ENCODE measurements at regions not wholly inside any gene's neighbourhood (a gene's known extent, or its start where the extent isn't known, plus 50 kb on each side); places are given as distances from the start of the nearest gene placed in this dataset.

GRCh38 chr1:98422816-98423215 lies 238.7 kb upstream of the SNX7 start:
- DNase-seq (ENCODE audit: low read depth): no peak

GRCh38 chr1:98421085-98421435 lies 240.5 kb upstream of the SNX7 start:
- no peak for DNase-seq (ENCODE audit: low read depth)

GRCh38 chr1:98420376-98421084 lies 241.0 kb upstream of the SNX7 start:
- DNase-seq (ENCODE audit: low read depth): peak; percentile 69

- peak; percentile 7 for DNase-seq (ENCODE audit: low read depth)
Observed at GRCh38 chr1:98417820-98418219, 243.7 kb upstream of the SNX7 start.

- no peak for DNase-seq (ENCODE audit: low read depth)
Observed at GRCh38 chr1:98410082-98410481, 251.4 kb upstream of the SNX7 start.

GRCh38 chr1:98406352-98407088 lies 255.0 kb upstream of the SNX7 start:
- DNase-seq (ENCODE audit: low read depth): peak; percentile 13

GRCh38 chr1:98405581-98406074 lies 255.9 kb upstream of the SNX7 start:
- DNase-seq (ENCODE audit: low read depth): peak; percentile 55

- no peak for DNase-seq (ENCODE audit: low read depth)
Observed at GRCh38 chr1:98404866-98405265, 256.7 kb upstream of the SNX7 start.

- DNase-seq (ENCODE audit: low read depth): no peak
Observed at GRCh38 chr1:98403963-98404480, 257.5 kb upstream of the SNX7 start.

- DNase-seq (ENCODE audit: low read depth): no peak
Observed at GRCh38 chr1:98402860-98403259, 258.7 kb upstream of the SNX7 start.

- no peak for DNase-seq (ENCODE audit: low read depth)
Observed at GRCh38 chr1:98400446-98400845, 261.1 kb upstream of the SNX7 start.

- peak; percentile 73 for DNase-seq (ENCODE audit: low read depth)
Observed at GRCh38 chr1:98399218-98399617, 262.3 kb upstream of the SNX7 start.

- peak; percentile 62 for DNase-seq (ENCODE audit: low read depth)
Observed at GRCh38 chr1:98398649-98399048, 262.9 kb upstream of the SNX7 start.

GRCh38 chr1:98398092-98398491 lies 263.4 kb upstream of the SNX7 start:
- DNase-seq (ENCODE audit: low read depth): no peak

GRCh38 chr1:98393719-98394118 lies 267.8 kb upstream of the SNX7 start:
- no peak for DNase-seq (ENCODE audit: low read depth)

GRCh38 chr1:98391175-98391574 lies 270.3 kb upstream of the SNX7 start:
- no peak for DNase-seq (ENCODE audit: low read depth)

- peak; percentile 80 for DNase-seq (ENCODE audit: low read depth)
Observed at GRCh38 chr1:98389809-98390208, 271.7 kb upstream of the SNX7 start.

- peak; percentile 96 for DNase-seq (ENCODE audit: low read depth)
Observed at GRCh38 chr1:98388441-98388840, 273.1 kb upstream of the SNX7 start.

- peak; percentile 77 for DNase-seq (ENCODE audit: low read depth)
Observed at GRCh38 chr1:98387701-98388100, 273.8 kb upstream of the SNX7 start.

- no peak for DNase-seq (ENCODE audit: low read depth)
Observed at GRCh38 chr1:98386675-98387440, 274.7 kb upstream of the SNX7 start.

GRCh38 chr1:98385652-98386051 lies 275.9 kb upstream of the SNX7 start:
- peak; percentile 64 for DNase-seq (ENCODE audit: low read depth)

- no peak for DNase-seq (ENCODE audit: low read depth)
Observed at GRCh38 chr1:98384461-98385141, 276.9 kb upstream of the SNX7 start.

All from ELR (cell line).